Mucosa of descending colon (tissue), 3 donors: ENCODE measurements at regions not wholly inside any gene's neighbourhood (a gene's known extent, or its start where the extent isn't known, plus 50 kb on each side); places are given as distances from the start of the nearest gene placed in this dataset.

Source experiments
- ATAC-seq: fragments of 200-7000 bp; cut with Tn5 transposase; one replicate; pipeline ENCODE4 v1.9.1; 2020; ENCODE audit warnings: mild to moderate bottlenecking, moderate library complexity
- DNase-seq, 3 donors: peaks; one replicate each; pipeline ENCODE4 v3.0.0-alpha.2; 2020
- H3K36me3 ChIP-seq: fragments of 200-600 bp; one replicate; pipeline ENCODE4 v1.8.0; 2021; ENCODE audit warnings: low read depth, mild to moderate bottlenecking
- H3K4me1 ChIP-seq: fragments of 200-600 bp; one replicate; pipeline ENCODE4 v1.8.0; 2021; ENCODE audit warnings: low read depth, mild to moderate bottlenecking
- H3K4me3 ChIP-seq: fragments of 200-600 bp; one replicate; pipeline ENCODE4 v1.8.0; 2021; ENCODE audit warnings: mild to moderate bottlenecking
- H3K9me3 ChIP-seq: fragments of 200-600 bp; one replicate; pipeline ENCODE4 v1.8.0; 2021; ENCODE audit warnings: mild to moderate bottlenecking
- intact Hi-C, 2 donors: fragments of 100-400 bp; cut with DNase I in 1 of 2; cut with micrococcal nuclease in 1 of 2; formaldehyde crosslinking; loops; one replicate each; pipeline versions ENCODE4 v1.11.0 to v1.11.1; 2022; cut with DNase I, micrococcal nuclease
- TF ChIP-seq, protein P1 (sequence below): fragments of 200-600 bp; IDR thresholded peaks from one replicate; pipeline ENCODE4 v1.8.0; 2022; ENCODE audit warnings: antibody characterized with exemption, mild to moderate bottlenecking
- donor health status: DM: no; HTN: no; CAD: no; lungs with moderate emphysema.
- donor health status: DM: no; HTN: no; CAD: no.
- donor health status: DM: no; HTN: yes; CAD: no.

DNA sequence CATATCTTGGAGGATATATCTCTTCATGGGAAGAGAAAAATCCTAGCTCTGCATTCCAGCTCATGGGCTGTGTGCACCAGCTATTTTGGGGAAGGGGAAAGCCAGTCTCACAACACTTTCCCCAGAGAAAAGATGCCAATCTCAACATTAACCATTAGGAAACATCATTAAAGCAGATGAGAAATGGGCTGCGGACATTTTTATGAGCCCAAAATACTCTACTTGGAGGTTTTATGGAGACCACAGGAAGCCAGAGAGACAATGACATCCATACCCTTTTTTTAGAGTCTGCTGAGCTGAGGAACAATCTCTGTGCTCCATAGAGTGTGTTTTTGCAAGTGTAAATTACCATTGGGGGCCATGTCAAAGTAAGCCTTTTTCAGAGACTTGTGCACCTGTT, 213.7 kb downstream of the TRIB2 start:
- H3K4me1 ChIP-seq: no peaks in the 10 kb centered on the region
- no peaks in the 10 kb centered on the region for H3K9me3 ChIP-seq
- TF ChIP-seq, protein P1, sequence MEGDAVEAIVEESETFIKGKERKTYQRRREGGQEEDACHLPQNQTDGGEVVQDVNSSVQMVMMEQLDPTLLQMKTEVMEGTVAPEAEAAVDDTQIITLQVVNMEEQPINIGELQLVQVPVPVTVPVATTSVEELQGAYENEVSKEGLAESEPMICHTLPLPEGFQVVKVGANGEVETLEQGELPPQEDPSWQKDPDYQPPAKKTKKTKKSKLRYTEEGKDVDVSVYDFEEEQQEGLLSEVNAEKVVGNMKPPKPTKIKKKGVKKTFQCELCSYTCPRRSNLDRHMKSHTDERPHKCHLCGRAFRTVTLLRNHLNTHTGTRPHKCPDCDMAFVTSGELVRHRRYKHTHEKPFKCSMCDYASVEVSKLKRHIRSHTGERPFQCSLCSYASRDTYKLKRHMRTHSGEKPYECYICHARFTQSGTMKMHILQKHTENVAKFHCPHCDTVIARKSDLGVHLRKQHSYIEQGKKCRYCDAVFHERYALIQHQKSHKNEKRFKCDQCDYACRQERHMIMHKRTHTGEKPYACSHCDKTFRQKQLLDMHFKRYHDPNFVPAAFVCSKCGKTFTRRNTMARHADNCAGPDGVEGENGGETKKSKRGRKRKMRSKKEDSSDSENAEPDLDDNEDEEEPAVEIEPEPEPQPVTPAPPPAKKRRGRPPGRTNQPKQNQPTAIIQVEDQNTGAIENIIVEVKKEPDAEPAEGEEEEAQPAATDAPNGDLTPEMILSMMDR: no peak
- no peaks in the 10 kb centered on the region for H3K36me3 ChIP-seq
- no peak for ATAC-seq
- no peak for DNase-seq
- H3K4me3 ChIP-seq: no peak overlapping the region
- intact Hi-C loops: loop anchor here in 1 of 2 donors (5.0 kb wide), 1 partner anchor 1068 kb away; no protein-coding TSS in a partner anchor

DNA sequence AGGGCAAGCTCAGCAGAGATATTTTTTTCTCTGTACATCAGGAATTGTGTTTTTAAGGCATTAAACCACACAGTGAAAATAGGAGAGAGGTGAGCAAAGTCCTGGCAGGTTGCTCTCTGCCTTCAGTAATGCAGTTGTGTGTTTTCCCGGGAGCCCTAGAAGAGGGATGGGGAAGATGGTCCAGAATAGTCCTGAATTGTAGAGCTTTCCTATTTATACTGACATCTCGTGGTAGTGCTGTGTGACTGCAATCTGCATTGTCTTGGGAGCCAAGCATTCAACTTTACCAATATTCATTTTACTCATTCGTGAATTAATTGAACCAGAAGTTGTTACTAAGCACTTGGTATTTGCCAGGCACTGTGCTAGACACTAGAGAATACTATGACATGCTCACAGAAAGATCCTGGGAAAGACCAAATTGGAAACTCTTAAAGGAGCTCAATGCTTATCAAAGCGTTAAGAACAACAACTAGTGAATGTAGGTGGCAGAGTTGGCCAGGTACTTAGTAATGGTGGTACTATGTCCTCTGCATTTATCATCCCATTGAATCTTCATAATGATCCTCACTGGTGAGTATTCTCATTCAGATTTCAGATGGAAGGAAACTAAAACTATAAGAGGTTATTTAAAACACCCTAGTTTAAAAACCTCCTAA, 214.6 kb downstream of the TRIB2 start:
- ATAC-seq: peak; percentile 63
- peak in 1 of 3 donors; percentile 9 for DNase-seq
- no peaks in the 10 kb centered on the region for H3K4me1 ChIP-seq
- TF ChIP-seq, protein P1: peak; percentile 63
- H3K9me3 ChIP-seq: no peaks in the 10 kb centered on the region
- no peak overlapping the region for H3K4me3 ChIP-seq
- intact Hi-C loops: loop anchor here in 1 of 2 donors (5.0 kb wide), 1 partner anchor 1069 kb away; no protein-coding TSS in a partner anchor
- H3K36me3 ChIP-seq: no peaks in the 10 kb centered on the region

DNA sequence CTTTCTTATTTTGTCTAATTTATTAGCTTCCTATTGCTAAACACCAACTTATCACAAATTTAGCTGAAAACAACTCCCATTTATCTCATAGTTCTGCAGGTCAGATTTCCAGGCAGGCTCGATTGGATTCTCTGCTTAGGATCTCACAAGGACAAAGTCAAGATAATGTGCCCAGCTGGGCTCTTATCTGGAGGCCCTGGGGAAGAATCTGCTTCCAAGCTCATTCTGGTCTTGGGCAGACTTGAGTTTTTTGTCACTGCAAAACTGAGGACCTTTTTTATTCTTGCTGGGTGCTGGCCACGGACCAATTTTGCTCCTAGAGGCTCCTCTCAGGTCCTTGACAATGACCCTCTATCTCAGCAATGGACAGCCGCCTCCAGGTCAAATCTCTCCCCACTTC, 215.5 kb downstream of the TRIB2 start:
- TF ChIP-seq, protein P1: no peak
- Histone ChIP-seq H3K4me1 (no peaks in the 10 kb centered on the region), H3K4me3 (no peak overlapping the region), H3K9me3 (no peaks in the 10 kb centered on the region), H3K36me3 (no peaks in the 10 kb centered on the region)
- no peak for DNase-seq
- no peak for ATAC-seq
- intact Hi-C loops: loop anchor here in 1 of 2 donors (5.0 kb wide), 1 partner anchor 1070 kb away; no protein-coding TSS in a partner anchor

DNA sequence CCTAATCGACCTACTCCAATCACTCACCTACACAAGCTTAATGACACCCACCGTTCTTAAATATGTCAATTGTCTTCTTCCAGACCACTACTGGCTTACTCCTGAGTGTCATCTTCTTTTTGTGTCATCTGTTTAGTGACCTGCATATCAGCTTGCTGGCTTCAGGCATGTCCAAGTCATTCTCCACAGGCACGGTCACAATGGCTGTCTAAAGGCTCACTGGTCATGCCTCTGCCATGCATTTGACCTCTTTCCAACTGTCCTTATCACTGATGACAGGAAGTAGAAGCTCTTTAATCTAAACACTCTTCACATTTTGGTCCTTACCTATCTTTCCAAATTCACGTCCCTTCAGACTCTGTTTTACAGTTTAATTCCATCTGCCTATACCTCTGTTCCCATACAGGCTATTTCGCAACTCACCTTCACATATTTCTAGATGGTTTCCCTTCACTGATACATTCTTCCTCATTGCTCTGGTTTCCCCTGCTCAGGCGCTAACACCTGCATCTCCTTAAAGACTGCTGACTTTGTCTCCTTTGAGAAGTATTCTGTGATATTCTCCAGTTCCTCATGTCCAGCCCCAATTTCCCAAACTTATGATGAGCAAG, 217.5 kb downstream of the TRIB2 start:
- ATAC-seq: no peak
- intact Hi-C loops: loop anchor here in 1 of 2 donors (5.0 kb wide), 1 partner anchor 1072 kb away; no protein-coding TSS in a partner anchor

DNA sequence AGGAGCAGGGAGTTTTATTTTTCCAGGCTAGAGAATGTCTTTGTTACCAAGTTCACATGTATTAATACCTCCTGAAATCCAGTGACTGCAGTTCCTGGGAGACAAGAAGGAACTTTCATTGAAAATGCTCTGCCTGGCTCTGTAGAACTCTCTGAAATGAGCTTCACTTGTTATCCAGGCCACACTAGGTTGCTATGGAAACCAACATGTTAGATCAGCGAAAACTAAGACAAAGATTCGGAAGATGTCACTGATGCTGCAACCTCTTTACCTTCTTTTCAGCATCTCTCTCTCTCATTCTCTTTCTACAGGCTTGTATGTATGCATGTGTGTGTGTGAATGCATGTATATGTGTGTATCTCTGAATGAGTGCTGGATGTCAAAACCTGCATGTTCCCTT, 218.5 kb downstream of the TRIB2 start:
- no peaks in the 10 kb centered on the region for H3K4me1 ChIP-seq
- no peak for ATAC-seq
- no peaks in the 10 kb centered on the region for H3K36me3 ChIP-seq
- no peak overlapping the region for H3K4me3 ChIP-seq
- intact Hi-C loops: no loop called here
- TF ChIP-seq, protein P1: no peak
- DNase-seq: no peak
- no peaks in the 10 kb centered on the region for H3K9me3 ChIP-seq

More for the DNA sequence above, 217.5 kb downstream of the TRIB2 start:
- TF ChIP-seq, protein P1: no peak
- H3K9me3 ChIP-seq: no peaks in the 10 kb centered on the region
- no peak overlapping the region for H3K4me3 ChIP-seq
- H3K4me1 ChIP-seq: no peaks in the 10 kb centered on the region
- no peak for DNase-seq
- no peaks in the 10 kb centered on the region for H3K36me3 ChIP-seq
